Smooth muscle cell (in vitro differentiated cells): ENCODE measurements at regions not wholly inside any gene's neighbourhood (a gene's known extent, or its start where the extent isn't known, plus 50 kb on each side); places are given as distances from the start of the nearest gene placed in this dataset.

Experiments used
- DNase-seq: peaks from one replicate; lab custom pipeline; 2025; ENCODE audit not compliant: unreplicated experiment; lab: John Stamatoyannopoulos, UW
- H2AFZ ChIP-seq: fragments of 200-600 bp; sonication (generic); 2 replicates; pipeline ENCODE4 v1.6.0; 2016; ENCODE audit warnings: antibody characterized with exemption, low read depth, mild to moderate bottlenecking
- H3F3A ChIP-seq: fragments of 200-600 bp; sonication (generic); 2 replicates; pipeline ENCODE4 v1.6.0; 2017; ENCODE audit warnings: antibody characterized with exemption, low read depth
- H3K27ac ChIP-seq: fragments of 200-600 bp; sonication (generic); 2 replicates; pipeline ENCODE4 v1.5.1; 2016; ENCODE audit warnings: low read depth, mild to moderate bottlenecking
- H3K27me3 ChIP-seq: fragments of 200-600 bp; sonication (generic); 2 replicates; pipeline ENCODE4 v1.6.1; 2016; ENCODE audit warnings: low read depth, mild to moderate bottlenecking
- H3K36me3 ChIP-seq: fragments of 200-600 bp; sonication (generic); 2 replicates; pipeline ENCODE4 v1.5.1; 2016; ENCODE audit warnings: low read depth
- H3K4me1 ChIP-seq: fragments of 200-600 bp; sonication (generic); 2 replicates; pipeline ENCODE4 v1.5.1; 2016; ENCODE audit warnings: low read depth
- H3K4me2 ChIP-seq: fragments of 200-600 bp; sonication (generic); 2 replicates; pipeline ENCODE4 v1.6.0; 2016; ENCODE audit warnings: mild to moderate bottlenecking
- H3K4me3 ChIP-seq: fragments of 200-600 bp; sonication (generic); 2 replicates; pipeline ENCODE4 v1.5.1; 2016; ENCODE audit warnings: mild to moderate bottlenecking
- H3K79me2 ChIP-seq: fragments of 200-600 bp; sonication (generic); 2 replicates; pipeline ENCODE4 v1.6.0; 2016; ENCODE audit warnings: low read depth, mild to moderate bottlenecking
- H3K9ac ChIP-seq: fragments of 200-600 bp; sonication (generic); 2 replicates; pipeline ENCODE4 v1.6.0; 2016; ENCODE audit warnings: low read depth
- H3K9me3 ChIP-seq: fragments of 200-600 bp; sonication (generic); replicated peaks from 2 replicates; pipeline ENCODE4 v1.5.1; 2016; ENCODE audit warnings: low read depth
- H4K20me1 ChIP-seq: fragments of 200-600 bp; sonication (generic); 2 replicates; pipeline ENCODE4 v1.6.0; 2016; ENCODE audit warnings: low read depth
- WGBS: methylation state at CpG from one replicate; pipeline ENCODE4 v1.1.7; 2016; ENCODE audit warnings: low lambda C conversion rate; 5-methylcytosine and 5-hydroxymethylcytosine counted together
- TF ChIP-seq, protein P1 (sequence below): fragments of 200-600 bp; sonication (generic); IDR thresholded peaks from 2 replicates; pipeline ENCODE4 v1.5.1; 2017; ENCODE audit warnings: borderline replicate concordance, mild to moderate bottlenecking, antibody characterized with exemption; ENCODE audit not compliant: insufficient read depth, poor library complexity, severe bottlenecking

DNA sequence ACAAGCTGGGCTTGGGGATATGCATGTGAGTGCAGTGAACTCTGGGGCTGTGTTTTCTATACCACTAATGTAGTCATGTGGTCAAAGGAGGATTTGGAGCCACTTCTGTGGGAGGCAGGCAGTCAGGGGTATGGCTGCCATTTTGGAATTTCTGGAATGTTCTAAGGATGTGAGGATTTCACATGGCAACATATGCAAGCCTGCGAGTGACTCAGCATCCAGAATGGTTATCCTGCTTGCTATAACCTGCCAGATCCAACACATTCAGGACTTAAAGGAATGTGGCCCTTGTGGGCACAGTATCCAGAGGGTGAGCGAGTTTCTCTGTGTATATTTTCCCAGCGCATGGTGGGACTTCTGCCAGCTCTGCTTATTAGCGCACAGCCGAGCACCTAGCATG is 249.2 kb upstream of the PWP1 start:
- H3K79me2 ChIP-seq, result no peaks in the 10 kb centered on the region
- WGBS, result 72% methylated on average over 5 of the region's 5 CpGs
- DNase-seq, result no peak
- TF ChIP-seq, protein P1, sequence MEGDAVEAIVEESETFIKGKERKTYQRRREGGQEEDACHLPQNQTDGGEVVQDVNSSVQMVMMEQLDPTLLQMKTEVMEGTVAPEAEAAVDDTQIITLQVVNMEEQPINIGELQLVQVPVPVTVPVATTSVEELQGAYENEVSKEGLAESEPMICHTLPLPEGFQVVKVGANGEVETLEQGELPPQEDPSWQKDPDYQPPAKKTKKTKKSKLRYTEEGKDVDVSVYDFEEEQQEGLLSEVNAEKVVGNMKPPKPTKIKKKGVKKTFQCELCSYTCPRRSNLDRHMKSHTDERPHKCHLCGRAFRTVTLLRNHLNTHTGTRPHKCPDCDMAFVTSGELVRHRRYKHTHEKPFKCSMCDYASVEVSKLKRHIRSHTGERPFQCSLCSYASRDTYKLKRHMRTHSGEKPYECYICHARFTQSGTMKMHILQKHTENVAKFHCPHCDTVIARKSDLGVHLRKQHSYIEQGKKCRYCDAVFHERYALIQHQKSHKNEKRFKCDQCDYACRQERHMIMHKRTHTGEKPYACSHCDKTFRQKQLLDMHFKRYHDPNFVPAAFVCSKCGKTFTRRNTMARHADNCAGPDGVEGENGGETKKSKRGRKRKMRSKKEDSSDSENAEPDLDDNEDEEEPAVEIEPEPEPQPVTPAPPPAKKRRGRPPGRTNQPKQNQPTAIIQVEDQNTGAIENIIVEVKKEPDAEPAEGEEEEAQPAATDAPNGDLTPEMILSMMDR, result no peak
- H2AFZ ChIP-seq, result no peak overlapping the region
- H3K36me3 ChIP-seq, result no peaks in the 10 kb centered on the region
- no peaks in the 10 kb centered on the region for H4K20me1 ChIP-seq
- H3F3A ChIP-seq, result peaks cover 4% of the 10 kb centered on the region
- H3K4me1 ChIP-seq, result no peaks in the 10 kb centered on the region
- H3K9ac ChIP-seq, result no peak overlapping the region
- no peak overlapping the region for H3K4me3 ChIP-seq
- no peak overlapping the region for H3K27ac ChIP-seq
- H3K27me3 ChIP-seq, result no peaks in the 10 kb centered on the region
- no peaks in the 10 kb centered on the region for H3K9me3 ChIP-seq
- no peak overlapping the region for H3K4me2 ChIP-seq

GRCh38 chr12:107436836-107437235 is 248.8 kb upstream of the PWP1 start:
- Histone ChIP-seq H3K79me2 (no peaks in the 10 kb centered on the region), H3K4me2 (no peak overlapping the region), H3K36me3 (no peaks in the 10 kb centered on the region), H3K27ac (no peak overlapping the region), H3K4me1 (peaks cover under 1% of the 10 kb centered on the region), H3K9me3 (no peaks in the 10 kb centered on the region), H2AFZ (no peak overlapping the region), H3K27me3 (no peaks in the 10 kb centered on the region), H3F3A (peaks cover 4% of the 10 kb centered on the region), H3K9ac (no peak overlapping the region), H3K4me3 (no peak overlapping the region), H4K20me1 (no peaks in the 10 kb centered on the region)
- TF ChIP-seq, protein P1, result no peak
- no peak for DNase-seq
- 90% methylated on average over 4 of the region's 4 CpGs for WGBS

GRCh38 chr12:107437954-107438353 is 247.6 kb upstream of the PWP1 start:
- H3K79me2 ChIP-seq, result no peaks in the 10 kb centered on the region
- H3K9ac ChIP-seq, result no peak overlapping the region
- WGBS, result 95% methylated on average over 6 of the region's 6 CpGs
- H3K4me2 ChIP-seq, result no peak overlapping the region
- no peaks in the 10 kb centered on the region for H4K20me1 ChIP-seq
- TF ChIP-seq, protein P1, result no peak
- peaks cover 4% of the 10 kb centered on the region for H3F3A ChIP-seq
- H3K4me3 ChIP-seq, result no peak overlapping the region
- H3K4me1 ChIP-seq, result peaks cover 12% of the 10 kb centered on the region
- no peaks in the 10 kb centered on the region for H3K36me3 ChIP-seq
- H3K27ac ChIP-seq, result no peak overlapping the region
- DNase-seq, result no peak
- H2AFZ ChIP-seq, result no peak overlapping the region
- H3K9me3 ChIP-seq, result no peaks in the 10 kb centered on the region
- no peaks in the 10 kb centered on the region for H3K27me3 ChIP-seq

DNA sequence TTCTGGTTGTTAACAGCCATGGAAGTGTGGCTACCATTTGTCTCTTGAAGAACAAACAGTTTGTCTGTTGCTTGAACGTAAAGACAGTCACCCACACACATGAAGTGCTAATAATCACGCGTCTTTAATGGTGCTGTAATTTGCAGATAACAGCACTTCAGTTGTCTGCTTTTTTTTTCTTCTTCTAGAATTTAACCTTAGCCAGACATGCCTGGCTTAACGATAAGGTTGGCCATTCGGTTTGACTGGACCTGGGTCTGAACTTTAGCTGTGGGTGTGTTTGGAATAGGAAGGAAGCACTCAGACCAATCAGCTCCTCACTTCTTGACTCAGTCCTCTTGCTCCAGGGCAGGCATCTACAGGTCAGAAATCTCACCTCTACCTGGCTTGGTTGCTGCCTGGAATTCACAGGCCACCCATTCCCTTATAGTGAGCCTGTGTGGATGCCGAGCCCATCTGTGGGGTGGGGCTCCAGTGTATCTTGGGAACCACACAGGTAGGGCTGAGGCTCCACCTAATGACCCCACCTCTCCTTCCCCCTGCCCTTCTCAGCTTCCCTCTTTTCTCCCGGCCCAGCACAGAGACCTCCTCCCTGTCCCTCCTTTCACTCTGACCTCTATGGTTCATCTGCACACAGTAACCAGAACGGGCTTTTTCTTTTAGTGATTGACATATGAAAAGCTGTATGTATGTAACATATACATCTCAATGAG is 246.4 kb upstream of the PWP1 start:
- H3K9me3 ChIP-seq, result no peaks in the 10 kb centered on the region
- peaks cover 4% of the 10 kb centered on the region for H3F3A ChIP-seq
- no peak for DNase-seq
- no peaks in the 10 kb centered on the region for H3K36me3 ChIP-seq
- no peak overlapping the region for H3K27ac ChIP-seq
- peaks cover 13% of the 10 kb centered on the region for H3K4me1 ChIP-seq
- H3K4me3 ChIP-seq, result no peak overlapping the region
- no peaks in the 10 kb centered on the region for H3K79me2 ChIP-seq
- TF ChIP-seq, protein P1, result no peak
- H2AFZ ChIP-seq, result no peak overlapping the region
- no peaks in the 10 kb centered on the region for H4K20me1 ChIP-seq
- 71% methylated on average over 8 of the region's 8 CpGs for WGBS
- H3K27me3 ChIP-seq, result no peaks in the 10 kb centered on the region
- no peak overlapping the region for H3K9ac ChIP-seq
- H3K4me2 ChIP-seq, result no peak overlapping the region
